Kasumi-1 (cell line): ENCODE measurements at regions not wholly inside any gene's neighbourhood (a gene's known extent, or its start where the extent isn't known, plus 50 kb on each side); places are given as distances from the start of the nearest gene placed in this dataset.

Source experiments
- DNase-seq, 2 experiments: peaks; one replicate each; lab custom pipeline; 2025; lab: John Stamatoyannopoulos, UW

DNA sequence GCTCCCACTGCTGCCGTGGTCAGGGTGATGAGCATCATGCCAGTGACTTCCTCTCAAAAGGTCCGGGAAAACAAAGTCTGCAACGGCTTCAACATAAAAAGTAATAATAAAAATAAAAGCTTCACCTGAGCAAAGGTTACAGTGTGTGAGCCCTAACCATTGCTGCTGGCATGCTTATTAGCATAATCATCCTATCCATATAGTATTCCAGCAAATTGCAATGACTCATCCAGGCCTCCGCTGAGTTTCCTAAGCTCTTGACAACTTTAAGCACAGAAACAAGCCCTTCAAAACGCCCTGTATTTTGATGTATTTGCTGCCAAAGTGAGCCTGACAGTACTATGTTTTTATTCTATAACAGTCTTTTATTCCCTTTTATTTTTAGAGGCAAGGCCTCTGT lies 100.5 kb downstream of the AASDH start:
- DNase-seq: no peak

DNA sequence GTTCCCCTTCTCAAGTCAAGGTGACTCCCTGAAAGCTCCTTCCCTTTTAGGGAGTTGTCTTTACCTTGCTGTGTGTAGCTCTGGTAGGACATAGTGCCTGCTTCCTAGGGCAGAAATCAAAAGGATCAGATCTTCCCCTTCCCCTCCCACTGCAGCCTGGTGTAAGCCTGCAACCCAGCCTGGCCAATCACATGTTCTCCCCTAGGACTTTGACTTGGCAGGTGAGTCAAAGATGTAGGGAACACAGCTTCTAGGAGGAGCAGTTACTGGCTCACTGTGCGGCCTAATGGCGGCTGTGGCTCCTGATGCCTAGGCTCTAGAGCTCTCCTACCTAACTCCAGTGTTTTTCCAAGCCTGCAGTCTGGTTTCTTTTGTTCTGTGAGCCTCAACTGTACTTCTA lies 103.9 kb downstream of the AASDH start:
- DNase-seq: no peak

- DNase-seq: no peak
Observed at GRCh38 chr4:56282004-56282403, 105.3 kb downstream of the AASDH start.

DNA sequence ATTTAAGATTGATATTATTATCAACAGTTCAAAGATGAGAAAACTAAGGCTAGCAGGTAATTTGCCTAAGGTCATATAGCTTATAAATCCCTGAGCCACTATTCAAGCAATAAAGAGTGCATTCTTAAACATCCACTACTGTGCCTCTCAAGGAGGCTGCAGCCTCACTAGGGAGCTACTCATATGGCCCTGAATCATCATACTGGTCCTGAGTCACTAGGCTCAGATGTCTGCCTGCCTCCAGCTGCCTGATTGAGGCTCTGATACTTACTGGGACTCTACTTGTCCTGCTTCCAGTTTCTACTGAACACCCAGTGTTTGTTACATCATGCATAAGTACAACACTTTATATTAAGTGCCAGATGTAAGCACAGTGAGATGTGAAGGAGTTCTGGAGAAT lies 110.7 kb downstream of the AASDH start:
- DNase-seq: no peak

GRCh38 chr4:56273391-56273790 lies 113.9 kb downstream of the AASDH start:
- DNase-seq: no peak

DNA sequence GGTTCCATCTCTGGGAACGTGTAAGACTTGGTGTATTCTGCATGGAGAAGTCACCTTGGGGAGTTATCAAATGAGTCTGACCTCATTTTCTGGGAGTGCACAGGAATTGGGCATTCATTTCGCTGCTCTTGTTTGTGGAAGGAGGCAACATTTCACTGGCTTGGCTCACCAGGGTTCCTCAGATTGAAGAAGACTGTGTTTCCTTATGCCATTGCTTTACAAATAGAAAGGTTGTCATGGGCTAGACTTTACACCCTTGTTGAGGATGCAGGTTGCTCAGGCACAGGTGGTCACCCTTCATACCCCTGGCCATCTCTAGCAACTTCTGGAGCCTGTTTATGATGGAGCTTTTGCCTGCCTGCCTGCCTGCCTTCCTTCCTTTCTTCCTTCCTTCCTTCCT lies 114.4 kb downstream of the AASDH start:
- DNase-seq: no peak

- no peak for DNase-seq
Observed at GRCh38 chr4:56272003-56272402, 115.3 kb downstream of the AASDH start.

GRCh38 chr4:56271131-56271530 lies 116.2 kb downstream of the AASDH start:
- DNase-seq: no peak

DNA sequence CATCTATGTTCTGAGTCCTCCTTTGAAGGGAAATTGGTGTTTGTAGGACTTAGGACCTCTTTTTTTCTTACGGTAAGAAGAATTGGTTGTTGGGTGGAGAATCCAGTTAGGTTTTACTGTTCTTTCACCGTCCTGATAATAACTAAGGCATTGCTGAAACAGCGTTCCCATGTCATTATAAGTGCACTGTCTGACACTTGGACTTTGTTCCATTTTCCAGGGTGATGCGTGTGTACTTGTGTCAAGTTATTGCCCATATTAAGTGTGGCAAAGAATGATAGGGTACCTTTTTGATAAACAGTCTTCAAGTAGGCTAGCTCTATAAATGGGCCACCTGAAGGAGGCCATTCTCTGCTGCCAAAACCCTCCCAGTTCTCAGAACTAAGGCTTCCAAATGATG lies 119.7 kb downstream of the AASDH start:
- DNase-seq: no peak

DNA sequence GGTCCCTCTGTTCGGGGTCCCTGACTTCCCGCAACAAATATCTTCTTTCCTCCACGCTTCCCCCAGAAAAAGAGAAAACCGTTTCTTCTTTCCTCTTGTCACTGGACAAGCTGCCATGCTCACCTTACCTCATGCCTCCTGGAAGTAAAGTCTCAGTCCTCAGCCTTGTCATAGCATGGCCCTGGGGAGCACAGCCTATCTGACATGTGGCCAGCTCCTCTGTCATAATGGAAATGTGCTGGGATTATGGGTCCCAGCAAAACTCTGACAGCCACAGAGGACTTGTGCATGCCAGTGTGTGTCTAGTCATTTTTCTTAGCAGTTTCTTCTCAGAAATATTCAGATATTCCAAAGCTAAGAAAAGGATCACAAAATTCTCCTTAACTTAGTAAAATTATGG lies 122.4 kb downstream of the AASDH start:
- DNase-seq: no peak

GRCh38 chr4:56261027-56261426 lies 126.3 kb downstream of the AASDH start:
- peak; percentile 37 to 61 for DNase-seq

DNA sequence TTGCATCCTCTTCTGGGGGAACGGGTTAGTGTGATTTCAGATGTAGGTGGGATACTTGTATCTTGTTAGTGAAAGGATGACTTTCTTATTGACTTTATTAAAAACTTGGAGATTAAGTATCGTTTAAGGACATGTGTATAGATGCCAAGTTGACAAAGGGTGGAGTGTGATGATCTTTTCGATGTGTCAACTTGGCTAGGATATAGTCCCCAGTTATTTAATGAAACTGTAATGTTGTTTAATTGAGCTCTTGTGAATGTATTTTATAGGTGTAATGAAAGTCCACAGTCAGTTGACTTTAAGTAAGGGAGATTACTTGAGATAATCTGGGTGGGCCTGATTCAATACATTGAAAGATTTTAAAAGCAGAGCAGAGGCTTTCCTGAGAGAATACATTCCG lies 127.0 kb downstream of the AASDH start:
- no peak for DNase-seq

- DNase-seq: no peak
Observed at GRCh38 chr4:56259655-56260054, 127.6 kb downstream of the AASDH start.

- DNase-seq: no peak
Observed at GRCh38 chr4:56255820-56256219, 131.5 kb downstream of the AASDH start.

GRCh38 chr4:56253666-56254305 lies 133.5 kb downstream of the AASDH start:
- DNase-seq: no peak

GRCh38 chr4:56252561-56253152 lies 134.6 kb downstream of the AASDH start:
- no peak for DNase-seq

DNA sequence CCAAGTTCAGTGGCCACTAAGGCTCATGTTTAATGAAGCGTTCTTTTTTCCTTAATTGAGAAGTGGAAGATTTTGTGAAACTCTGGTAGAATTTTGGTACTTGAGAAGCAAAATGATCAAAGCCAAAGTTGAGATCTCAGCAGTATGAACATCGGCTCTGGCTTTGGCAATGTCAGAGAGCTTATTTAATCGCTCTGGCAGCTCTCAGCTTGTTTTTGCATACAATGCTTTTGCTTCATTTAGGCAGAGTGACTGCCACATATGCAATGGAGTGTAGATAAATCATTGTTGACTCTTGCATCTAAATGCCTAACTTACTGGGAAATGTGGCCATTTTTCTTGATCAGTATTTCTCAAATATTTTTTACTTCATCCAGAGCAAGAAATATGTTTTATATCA lies 135.7 kb downstream of the AASDH start:
- no peak for DNase-seq

DNA sequence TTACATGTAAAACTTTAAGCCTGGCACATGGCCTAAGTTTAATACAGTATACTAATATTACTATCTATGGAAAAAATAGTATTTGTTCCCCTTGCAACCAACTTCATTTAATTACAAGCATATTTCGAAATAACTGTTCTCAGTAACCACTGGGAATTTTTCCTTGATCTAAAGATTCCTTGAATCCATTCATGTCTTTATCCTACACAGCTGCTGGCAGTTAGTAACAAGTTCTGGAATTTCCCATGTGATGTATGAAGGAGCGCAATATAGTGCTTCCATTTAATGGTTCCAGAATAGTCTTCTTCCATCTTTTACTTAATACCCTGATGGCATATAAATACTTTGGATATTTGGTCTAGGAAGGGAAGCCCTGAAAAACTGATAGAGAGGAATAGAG lies 136.5 kb downstream of the AASDH start:
- DNase-seq: no peak

DNA sequence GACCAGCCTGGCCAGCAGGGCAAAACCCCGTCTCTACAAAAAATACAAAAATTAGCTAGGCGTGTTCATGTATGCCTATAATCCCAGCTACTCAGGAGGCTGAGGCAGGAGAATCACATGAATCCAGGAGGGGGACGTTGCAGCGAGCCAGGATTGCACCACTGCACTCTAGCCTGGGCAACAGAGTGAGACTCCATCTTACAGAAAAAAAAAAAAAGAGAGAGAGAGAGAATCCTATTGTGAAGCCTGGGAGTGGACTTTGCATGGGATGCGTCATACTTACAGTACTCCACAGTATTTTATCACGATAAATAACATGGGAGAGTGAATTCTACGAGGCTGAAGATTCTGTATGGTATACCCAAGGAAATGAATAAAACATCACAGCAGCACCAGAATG lies 139.6 kb downstream of the AASDH start:
- no peak for DNase-seq

GRCh38 chr4:56246233-56246610 lies 141.1 kb downstream of the AASDH start:
- no peak for DNase-seq

DNA sequence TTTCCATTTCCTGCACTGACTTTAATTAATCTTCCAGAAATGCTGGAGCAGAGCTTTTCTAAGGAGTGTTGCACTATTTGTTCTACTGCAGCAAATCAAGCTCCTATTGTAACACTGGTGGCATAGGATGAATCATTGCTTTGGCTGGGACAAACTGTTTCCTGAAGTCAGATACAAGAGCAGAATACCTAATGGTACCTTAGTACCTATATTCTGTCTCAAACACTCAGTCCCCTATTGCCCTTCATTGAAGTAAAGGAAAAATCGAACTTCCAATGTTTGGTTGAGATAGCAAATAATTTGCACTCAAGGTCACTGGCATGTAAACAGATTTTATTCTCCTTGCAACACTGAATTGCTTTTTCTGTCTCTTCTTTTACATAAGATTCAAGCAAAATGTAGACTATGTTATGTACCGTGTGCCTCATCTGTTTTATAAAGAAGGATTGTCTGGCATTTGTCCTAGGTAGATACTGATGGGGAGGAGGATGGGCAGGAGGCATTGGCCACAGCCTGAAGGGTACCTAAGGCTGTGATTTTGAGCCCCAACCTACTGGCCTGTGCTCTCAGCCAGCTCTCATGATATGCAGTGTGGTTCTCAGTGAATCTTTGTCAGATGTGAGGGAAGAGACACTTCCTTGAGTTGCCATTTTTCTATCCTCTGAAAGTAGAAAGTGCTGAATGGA lies 141.6 kb downstream of the AASDH start:
- DNase-seq: no peak

DNA sequence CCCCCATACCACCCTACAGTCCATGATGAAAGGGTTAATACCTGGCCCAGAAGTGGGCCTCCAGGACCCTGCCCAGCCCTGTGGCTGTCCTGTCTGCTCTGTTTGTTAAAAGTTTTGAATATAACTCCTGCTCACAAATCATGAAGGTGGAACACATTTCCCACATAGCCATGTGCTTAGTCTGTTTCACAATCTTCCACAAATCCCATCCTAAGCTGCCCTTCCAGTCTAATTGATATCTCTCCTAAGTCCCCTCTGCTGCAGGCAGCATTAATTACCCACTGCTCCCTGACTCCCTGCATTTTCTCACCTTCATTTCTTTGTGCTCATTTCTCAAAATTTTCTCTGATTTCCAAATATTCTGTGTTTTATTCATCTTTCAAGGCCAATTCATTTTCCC lies 142.6 kb downstream of the AASDH start:
- no peak for DNase-seq

DNA sequence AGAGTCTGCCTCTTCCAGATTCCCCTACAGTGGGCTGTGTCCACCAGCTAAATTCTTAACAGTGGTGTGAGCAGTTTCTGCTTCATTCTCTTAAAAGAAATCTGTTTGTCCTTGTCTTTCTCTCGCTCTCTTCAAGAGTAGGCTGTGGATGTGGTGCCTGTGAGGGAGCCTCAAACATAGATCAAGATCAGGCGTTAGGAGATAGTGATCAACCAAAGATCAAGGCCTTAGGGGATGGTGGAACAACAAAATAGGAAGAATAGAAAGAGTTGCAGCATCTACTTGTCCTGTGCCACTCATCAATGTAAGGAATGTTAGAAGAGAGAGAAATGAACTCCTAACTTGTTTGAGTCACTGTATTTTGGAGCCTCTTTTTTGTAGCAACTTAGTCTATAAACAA lies 144.2 kb downstream of the AASDH start:
- DNase-seq: no peak

- DNase-seq: no peak
Observed at GRCh38 chr4:56241500-56241899, 145.8 kb downstream of the AASDH start.
